Activated naive CD4-positive, alpha-beta T cell treated with anti-CD3 and anti-CD28 coated beads, Interleukin-2, amount 50 U/mL, for 16 hours (primary cell): ENCODE measurements at regions not wholly inside any gene's neighbourhood (a gene's known extent, or its start where the extent isn't known, plus 50 kb on each side); places are given as distances from the start of the nearest gene placed in this dataset.

Experiments used
- DNase-seq: peaks from one replicate; pipeline ENCODE4 v3.0.0-alpha.2; 2020

DNA sequence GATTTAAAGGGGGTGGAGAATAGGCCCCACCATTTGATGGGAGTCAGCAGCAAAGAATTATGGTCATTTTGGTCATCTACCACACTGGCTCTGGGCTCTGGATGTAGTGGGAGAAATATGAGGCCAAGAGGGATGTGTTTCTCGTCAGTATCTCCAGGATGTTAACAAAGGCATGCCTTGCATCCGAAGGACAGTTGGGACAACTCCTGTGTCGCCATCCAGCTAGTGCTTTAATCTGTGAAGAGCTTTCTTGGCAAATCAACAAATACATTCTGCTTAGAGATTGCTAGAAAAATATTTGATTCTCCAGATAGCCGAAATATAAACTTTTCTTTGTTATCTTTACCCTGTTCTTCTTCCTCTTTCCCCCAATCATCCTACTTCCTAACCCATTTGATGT is 287.1 kb upstream of the TNP1 start:
- no peak for DNase-seq

DNA sequence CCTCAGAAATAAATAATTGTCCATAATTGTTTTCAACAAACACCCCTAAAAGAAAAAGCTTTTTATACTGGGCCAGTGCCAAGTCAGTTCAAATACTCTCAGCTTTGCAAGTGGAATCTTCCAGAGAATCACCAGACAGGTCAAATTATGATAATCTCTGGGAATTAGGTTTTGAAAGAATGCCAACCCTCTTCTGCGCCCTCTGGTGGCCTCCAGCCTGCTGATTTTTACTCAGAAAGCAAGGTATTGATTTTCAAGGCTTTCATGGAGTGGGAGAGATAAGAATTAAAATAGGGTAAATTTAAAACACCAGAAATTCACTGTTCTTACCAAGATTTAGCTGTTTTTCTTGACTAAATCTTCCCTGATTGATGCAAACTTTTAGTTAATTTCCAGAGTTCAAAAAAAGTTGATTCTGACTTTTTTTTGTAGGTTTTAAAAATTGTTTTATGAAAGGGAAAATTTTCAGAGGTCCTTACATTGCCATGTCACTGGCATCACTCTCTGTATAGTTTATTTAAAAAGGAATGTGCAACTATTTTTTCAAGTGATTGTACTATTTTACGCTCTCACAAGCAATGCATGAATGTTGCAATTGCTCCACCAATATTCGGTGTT is 282.9 kb upstream of the TNP1 start:
- DNase-seq, result no peak

GRCh38 chr2:217138284-217138683 is 278.4 kb upstream of the TNP1 start:
- no peak for DNase-seq

DNA sequence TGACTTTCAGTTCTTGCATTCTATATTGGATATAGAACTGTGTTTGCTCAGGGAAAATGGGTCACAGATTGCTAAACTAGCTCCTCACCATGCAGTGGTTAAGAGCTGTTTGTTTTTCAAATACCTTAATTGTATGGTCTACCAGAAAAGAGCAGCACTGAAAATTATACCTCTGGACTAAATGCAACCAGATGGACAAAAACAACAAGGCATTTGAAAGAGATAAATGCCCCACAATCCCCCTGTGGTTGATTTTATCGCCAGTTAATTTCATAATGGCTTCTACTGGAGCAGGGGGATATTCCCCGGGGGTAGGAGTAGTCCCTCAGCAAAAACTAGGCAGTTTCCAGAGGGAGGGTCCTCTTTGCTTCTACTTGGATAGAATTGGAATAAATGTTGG is 267.9 kb upstream of the TNP1 start:
- no peak for DNase-seq

- DNase-seq, result no peak
Measured at GRCh38 chr2:217125014-217125413, 265.1 kb upstream of the TNP1 start.

- no peak for DNase-seq
Measured at GRCh38 chr2:217124050-217124449, 264.2 kb upstream of the TNP1 start.

- no peak for DNase-seq
Measured at GRCh38 chr2:217121565-217121964, 261.7 kb upstream of the TNP1 start.

- no peak for DNase-seq
Measured at GRCh38 chr2:217120429-217120828, 260.6 kb upstream of the TNP1 start.

DNA sequence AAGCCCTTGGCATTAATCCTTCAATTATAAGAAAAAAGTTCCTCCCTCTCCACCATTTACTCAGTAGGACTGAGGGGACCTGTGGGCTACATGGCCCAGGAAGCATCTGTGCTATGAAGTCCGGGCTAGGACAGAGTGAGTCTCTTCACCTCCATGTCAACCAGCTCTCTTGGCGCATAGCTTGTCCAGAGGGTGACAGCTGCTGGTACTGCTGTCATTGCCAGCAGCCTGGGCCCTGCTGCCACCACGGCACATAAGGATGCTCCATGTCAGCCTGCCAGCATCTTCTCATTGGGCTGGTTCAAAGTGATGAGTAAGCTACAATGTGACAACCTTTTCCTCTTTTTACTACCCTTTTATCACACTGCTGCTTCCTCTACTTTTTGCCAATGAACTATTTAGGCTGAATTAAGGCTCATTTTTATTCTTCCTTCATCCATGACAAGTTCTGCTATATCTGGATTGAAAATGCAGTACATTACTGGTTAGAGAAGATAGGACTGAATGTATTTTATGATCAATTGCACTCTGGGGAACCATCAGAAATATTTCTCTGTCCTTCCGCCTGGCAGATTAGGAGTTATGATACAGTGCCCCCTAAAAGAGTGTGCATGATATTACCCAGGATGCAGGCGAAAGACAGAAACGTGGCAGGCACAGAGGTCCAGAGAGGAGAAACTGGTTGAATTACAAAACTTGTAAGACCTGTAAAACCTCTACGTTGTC is 258.9 kb upstream of the TNP1 start:
- DNase-seq, result no peak

DNA sequence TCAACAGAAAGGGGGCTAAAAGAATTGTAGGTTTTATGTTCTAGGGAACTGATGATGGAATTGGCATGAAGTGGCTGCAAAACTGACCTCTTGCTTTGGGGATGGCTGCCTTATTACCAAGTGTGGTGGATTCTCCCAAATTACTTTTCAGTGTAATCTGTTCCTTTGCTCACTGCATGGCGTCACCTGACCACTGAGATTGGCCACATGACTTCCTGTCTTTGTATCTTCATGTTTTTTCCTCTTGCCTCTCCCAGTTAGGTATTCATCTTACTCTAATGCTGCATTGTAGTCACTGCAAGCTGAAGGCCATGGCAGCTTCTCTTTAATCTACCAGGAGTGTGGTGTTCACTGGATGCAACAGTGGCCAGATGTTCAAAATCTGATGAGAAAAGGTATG is 257.7 kb upstream of the TNP1 start:
- DNase-seq, result no peak

DNA sequence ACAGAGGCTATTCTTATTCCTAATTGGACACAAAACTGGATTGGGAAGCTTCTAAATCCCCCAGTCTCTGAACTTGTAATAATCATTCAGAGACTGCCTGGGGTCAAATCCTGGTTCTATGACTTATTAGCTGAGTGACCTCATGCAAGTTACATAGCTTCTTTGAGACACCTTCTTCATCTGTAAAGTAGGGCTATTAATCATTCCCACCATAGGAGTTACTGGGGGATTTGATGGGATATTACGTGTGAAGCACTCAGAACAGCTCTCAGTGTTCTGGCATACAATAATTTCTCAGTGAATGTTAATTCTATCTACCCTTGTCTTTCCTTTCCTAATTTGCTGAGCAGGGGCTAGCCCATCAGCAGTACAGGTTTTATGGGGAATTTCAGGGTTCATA is 256.7 kb upstream of the TNP1 start:
- DNase-seq, result no peak

DNA sequence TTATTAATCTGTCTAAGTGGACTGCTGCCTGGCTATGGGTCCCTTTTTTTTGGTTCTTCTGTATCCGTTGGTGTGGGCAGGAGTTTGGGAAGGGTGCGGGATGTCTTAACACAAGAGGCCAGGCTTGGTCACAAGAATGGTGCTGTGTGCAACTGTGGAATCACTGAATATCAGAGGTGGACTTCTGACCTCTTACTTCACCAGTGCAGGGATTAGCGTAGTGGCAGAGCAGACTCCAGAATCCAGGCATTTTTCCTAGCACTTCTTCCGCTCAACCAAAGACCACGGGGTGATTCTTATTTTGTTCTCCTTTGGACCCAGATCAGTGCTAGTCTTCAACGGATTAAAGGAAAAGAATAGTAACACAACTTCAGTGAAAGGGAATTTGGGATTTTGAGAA is 254.3 kb upstream of the TNP1 start:
- no peak for DNase-seq

- no peak for DNase-seq
Measured at GRCh38 chr2:217113491-217113890, 253.6 kb upstream of the TNP1 start.

DNA sequence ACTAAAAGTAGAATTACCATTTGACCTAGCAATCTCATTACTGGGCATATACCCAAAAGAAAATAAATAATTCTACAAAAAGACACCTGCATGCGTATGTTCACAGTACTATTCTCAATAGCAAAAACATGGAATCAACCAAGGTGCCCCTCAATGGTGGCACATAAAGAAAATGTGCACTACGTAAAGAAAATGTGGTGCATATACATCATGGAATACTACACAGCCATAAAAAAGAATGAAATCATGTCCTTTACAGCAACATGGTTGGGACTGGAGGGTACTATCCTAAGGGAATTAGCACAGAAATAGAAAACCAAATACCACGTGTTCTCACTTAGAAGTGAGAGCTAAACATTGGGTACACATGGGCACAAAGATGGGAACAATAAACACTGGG is 250.7 kb upstream of the TNP1 start:
- DNase-seq, result no peak

- DNase-seq, result no peak
Measured at GRCh38 chr2:217108575-217109027, 248.7 kb upstream of the TNP1 start.

- DNase-seq, result no peak
Measured at GRCh38 chr2:217108086-217108485, 248.2 kb upstream of the TNP1 start.

DNA sequence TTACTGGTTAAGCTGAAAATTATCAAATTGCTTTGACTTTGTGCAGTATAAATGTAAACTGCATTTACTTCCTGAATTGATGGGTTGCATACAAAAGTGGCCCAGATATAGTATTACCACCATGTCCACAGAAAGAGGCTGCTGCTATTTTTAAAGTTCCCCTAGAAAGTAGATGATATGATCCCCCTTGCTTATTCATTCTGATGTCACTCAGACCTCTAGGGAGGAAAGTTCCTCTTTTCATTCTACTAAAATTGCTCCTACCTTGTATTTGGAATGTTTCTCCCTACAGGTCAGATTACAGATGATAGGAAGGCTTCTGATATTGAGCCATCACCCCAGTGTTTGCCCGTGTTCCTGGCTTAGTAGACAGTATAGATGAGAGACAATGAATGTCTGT is 247.6 kb upstream of the TNP1 start:
- no peak for DNase-seq

DNA sequence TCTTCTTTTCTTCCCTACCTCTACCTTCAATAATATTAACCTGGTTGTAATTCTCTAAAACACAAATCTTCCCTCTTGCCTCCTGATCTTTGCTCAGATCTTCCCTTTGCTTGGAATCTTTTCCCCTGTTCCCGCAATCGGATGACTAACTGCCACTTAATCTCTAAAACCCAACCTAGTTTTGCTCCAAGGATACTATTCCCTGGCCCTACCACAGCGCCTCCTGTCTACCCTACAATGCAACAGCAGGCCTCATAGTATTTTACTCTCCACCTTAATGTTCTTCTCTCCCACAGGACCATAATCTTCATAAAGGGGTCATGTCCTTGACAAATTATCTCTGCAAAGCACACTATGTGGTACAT is 246.8 kb upstream of the TNP1 start:
- DNase-seq, result no peak

- no peak for DNase-seq
Measured at GRCh38 chr2:217105733-217106649, 246.1 kb upstream of the TNP1 start.

DNA sequence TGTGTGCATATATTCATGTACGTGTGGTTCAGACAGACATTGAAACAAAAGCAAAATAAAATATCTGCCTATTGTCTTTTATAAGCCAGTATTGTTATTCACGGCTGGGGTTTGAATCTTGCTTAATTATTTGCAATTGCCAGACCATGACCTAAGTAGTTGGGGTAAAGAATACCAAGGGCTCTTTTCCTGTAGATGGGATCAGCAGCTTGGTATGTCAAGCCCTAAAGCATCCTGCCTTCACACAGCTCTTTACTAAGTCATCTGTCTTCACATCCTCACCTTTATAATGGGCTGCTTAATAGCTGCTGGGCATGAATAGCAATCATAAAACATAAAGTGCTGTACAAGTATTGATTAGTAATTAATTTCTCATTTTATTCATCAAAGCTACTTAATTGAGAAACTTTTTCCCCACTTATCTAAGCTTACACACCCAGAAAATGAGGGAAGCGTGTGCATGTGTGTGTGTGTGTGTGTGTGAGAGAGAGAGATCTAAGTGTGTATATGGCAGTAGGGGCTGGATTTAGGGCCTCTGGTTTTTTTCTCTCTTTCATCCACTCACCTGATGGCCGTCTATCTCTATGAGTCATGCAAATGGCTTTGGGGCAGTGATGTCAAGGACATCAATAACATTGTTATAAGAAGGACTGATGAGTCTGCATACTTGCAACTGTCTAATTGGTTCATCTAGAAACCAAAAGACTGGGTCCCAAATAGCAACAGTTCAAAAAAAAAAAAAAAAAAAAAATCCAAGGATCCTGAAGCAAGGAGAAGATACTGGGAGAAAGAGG is 244.1 kb upstream of the TNP1 start:
- DNase-seq, result no peak

- no peak for DNase-seq
Measured at GRCh38 chr2:217102956-217103355, 243.1 kb upstream of the TNP1 start.

GRCh38 chr2:217101972-217102371 is 242.1 kb upstream of the TNP1 start:
- no peak for DNase-seq

- DNase-seq, result no peak
Measured at GRCh38 chr2:217099561-217099960, 239.7 kb upstream of the TNP1 start.
